ENCODE measurements at regions not wholly inside any gene's neighbourhood (a gene's known extent, or its start where the extent isn't known, plus 50 kb on each side); places are given as distances from the start of the nearest gene placed in this dataset.

- H3K36me3 ChIP-seq (ENCODE audit: insufficient read depth), result no peaks in the 10 kb centered on the region
- no peak for TF ChIP-seq CTCF (conservative IDR thresholded peaks at IDR 0.05; ENCODE audit: low read depth, low read length)
- no peaks in the 10 kb centered on the region for H3K4me1 ChIP-seq (ENCODE audit: low read depth, poor library complexity, severe bottlenecking)
- no peak overlapping the region for H3K9ac ChIP-seq
- no peak overlapping the region for H3K27ac ChIP-seq
- no peaks in the 10 kb centered on the region for H3K27me3 ChIP-seq (ENCODE audit: insufficient read depth, low read depth)
- no peak overlapping the region for H3K4me3 ChIP-seq (IDR thresholded peaks at IDR 0.05; ENCODE audit: insufficient read depth, low read depth, low read length)
- H4K20me1 ChIP-seq (ENCODE audit: insufficient read depth), result no peaks in the 10 kb centered on the region
- H3K4me2 ChIP-seq, result no peak overlapping the region
- no peaks in the 10 kb centered on the region for H3K79me2 ChIP-seq (ENCODE audit: insufficient read depth, low read depth)
- H2AFZ ChIP-seq (ENCODE audit: low read depth), result no peak overlapping the region
Measured at GRCh38 chr3:124269619-124270018, 277.7 kb upstream of the ROPN1 start.

- Histone ChIP-seq H3K36me3 (ENCODE audit: insufficient read depth) (no peaks in the 10 kb centered on the region), H2AFZ (ENCODE audit: low read depth) (no peak overlapping the region), H3K27ac (no peak overlapping the region), H3K4me3 (IDR thresholded peaks at IDR 0.05; ENCODE audit: insufficient read depth, low read depth, low read length) (no peak overlapping the region), H3K9ac (no peak overlapping the region), H4K20me1 (ENCODE audit: insufficient read depth) (no peaks in the 10 kb centered on the region), H3K79me2 (ENCODE audit: insufficient read depth, low read depth) (no peaks in the 10 kb centered on the region), H3K4me2 (no peak overlapping the region), H3K4me1 (ENCODE audit: low read depth, poor library complexity, severe bottlenecking) (no peaks in the 10 kb centered on the region), H3K27me3 (ENCODE audit: insufficient read depth, low read depth) (no peaks in the 10 kb centered on the region)
- TF ChIP-seq CTCF (conservative IDR thresholded peaks at IDR 0.05; ENCODE audit: low read depth, low read length), result no peak
Measured at GRCh38 chr3:124272605-124273151, 280.8 kb upstream of the ROPN1 start.

- Histone ChIP-seq H3K9ac (no peak overlapping the region), H3K79me2 (ENCODE audit: insufficient read depth, low read depth) (no peaks in the 10 kb centered on the region), H2AFZ (ENCODE audit: low read depth) (no peak overlapping the region), H3K4me1 (ENCODE audit: low read depth, poor library complexity, severe bottlenecking) (no peaks in the 10 kb centered on the region), H3K36me3 (ENCODE audit: insufficient read depth) (no peaks in the 10 kb centered on the region), H4K20me1 (ENCODE audit: insufficient read depth) (no peaks in the 10 kb centered on the region), H3K27ac (no peak overlapping the region), H3K4me2 (no peak overlapping the region), H3K4me3 (IDR thresholded peaks at IDR 0.05; ENCODE audit: insufficient read depth, low read depth, low read length) (no peak overlapping the region), H3K27me3 (ENCODE audit: insufficient read depth, low read depth) (no peaks in the 10 kb centered on the region)
- TF ChIP-seq CTCF (conservative IDR thresholded peaks at IDR 0.05; ENCODE audit: low read depth, low read length), result no peak
Measured at GRCh38 chr3:124273651-124274050, 281.7 kb upstream of the ROPN1 start.

- Histone ChIP-seq H3K9ac (no peak overlapping the region), H4K20me1 (ENCODE audit: insufficient read depth) (no peaks in the 10 kb centered on the region), H3K4me3 (IDR thresholded peaks at IDR 0.05; ENCODE audit: insufficient read depth, low read depth, low read length) (no peak overlapping the region), H2AFZ (ENCODE audit: low read depth) (no peak overlapping the region), H3K36me3 (ENCODE audit: insufficient read depth) (no peaks in the 10 kb centered on the region), H3K27ac (no peak overlapping the region), H3K4me1 (ENCODE audit: low read depth, poor library complexity, severe bottlenecking) (no peaks in the 10 kb centered on the region), H3K79me2 (ENCODE audit: insufficient read depth, low read depth) (no peaks in the 10 kb centered on the region), H3K27me3 (ENCODE audit: insufficient read depth, low read depth) (no peaks in the 10 kb centered on the region), H3K4me2 (no peak overlapping the region)
- TF ChIP-seq CTCF (conservative IDR thresholded peaks at IDR 0.05; ENCODE audit: low read depth, low read length), result no peak
Measured at GRCh38 chr3:124274051-124274450, 282.1 kb upstream of the ROPN1 start.

Measured in KMS-11 (cell line).